ENCODE measurements at regions not wholly inside any gene's neighbourhood (a gene's known extent, or its start where the extent isn't known, plus 50 kb on each side); places are given as distances from the start of the nearest gene placed in this dataset.

DNA sequence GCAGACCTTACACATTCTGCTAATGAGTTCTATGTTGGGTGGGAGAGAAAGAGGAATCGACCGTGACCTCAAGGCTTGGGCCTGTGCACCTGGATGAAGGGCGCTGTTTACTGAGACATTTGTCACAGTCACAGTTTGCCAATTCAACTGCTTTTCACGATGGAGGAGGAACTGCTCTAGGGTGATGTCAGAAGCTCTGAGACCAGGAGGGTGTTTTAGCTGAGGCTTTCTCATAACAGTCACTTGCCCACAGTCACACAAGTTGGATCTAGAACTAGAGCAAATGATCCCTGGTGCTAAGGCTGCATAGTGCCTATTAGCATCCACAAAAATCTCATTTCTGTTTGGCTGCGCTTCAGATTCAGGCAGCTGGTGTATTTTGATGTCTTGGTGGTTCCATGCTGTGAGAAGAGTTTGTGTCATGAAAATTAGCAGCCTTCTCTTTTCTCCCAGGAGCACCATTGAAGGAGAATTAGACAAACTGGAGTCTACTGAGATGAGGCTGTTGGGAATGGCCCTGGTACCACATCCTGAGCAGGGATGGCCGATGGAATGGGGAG, 83.3 kb upstream of the TGM3 start:
- Histone ChIP-seq H3K36me3 (ENCODE audit: control insufficient read depth, insufficient read depth, low read length) (no peaks in the 10 kb centered on the region), H3K79me2 (ENCODE audit: control insufficient read depth, insufficient read depth, low read length) (no peaks in the 10 kb centered on the region), H3K9me1 (ENCODE audit: control insufficient read depth, insufficient read depth, low read length) (no peaks in the 10 kb centered on the region), H3K4me1 (replicated peaks in 1 of 2; ENCODE audit: control insufficient read depth in 2 of 2, insufficient read depth in 2 of 2, low read length in 2 of 2) (peaks cover 0 to 3% of the 10 kb centered on the region in 2 experiments; a peak in 1 of 5 replicates), H3K27me3 (ENCODE audit: control insufficient read depth in 2 of 2, insufficient read depth in 2 of 2, low read length in 2 of 2) (peaks cover 4 to 17% of the 10 kb centered on the region in 2 experiments; a peak in 3 of 5 replicates), H3K9me3 (replicated peaks; ENCODE audit: control insufficient read depth, insufficient read depth, low read depth, low read length) (no peaks in the 10 kb centered on the region), H3K4me2 (ENCODE audit: insufficient read depth, low read length) (no peak overlapping the region), H3K27ac (ENCODE audit: extremely low read depth, low read depth, low read length) (no peak overlapping the region), H3K4me3 (no peak overlapping the region), H2AFZ (ENCODE audit: low read depth, low read length) (no peak overlapping the region), H4K20me1 (replicated peaks; ENCODE audit: control insufficient read depth, insufficient read depth, low read length) (no peaks in the 10 kb centered on the region), H3K9ac (ENCODE audit: insufficient read depth in 1 of 2, low read depth in 2 of 2, low read length in 2 of 2) (no peak overlapping the region)
- CTCF ChIA-PET (ENCODE audit: low intra/inter-chr PET ratio) = no interaction called here
- DNase-seq (ENCODE audit: extremely low read depth in 1 of 4, low spot score in 3 of 4) (no peak), ATAC-seq (no peak), FAIRE-seq (no peak)
- no TSS peak for BruUV-seq (replicated peaks)
- TF ChIP-seq NFXL1 (CRISPR knock-in tag; IDR thresholded peaks at IDR 0.05) (no peak), TFE3 (CRISPR knock-in tag; IDR thresholded peaks at IDR 0.05) (no peak), NCOR1 (IDR thresholded peaks at IDR 0.05) (no peak), ESRRB (CRISPR knock-in tag; IDR thresholded peaks at IDR 0.05; ENCODE audit: borderline replicate concordance) (no peak), ZNF407 (IDR thresholded peaks at IDR 0.05; ENCODE audit: low read depth) (no peak), BCLAF1 (IDR thresholded peaks at IDR 0.05; ENCODE audit: borderline replicate concordance in 1 of 2, control insufficient read depth in 1 of 2, low read depth in 2 of 2, low read length in 1 of 2) (no peak), ZBED1 (IDR thresholded peaks at IDR 0.05) (no peak), RBM17 (IDR thresholded peaks at IDR 0.05; ENCODE audit: borderline replicate concordance, low read depth, low read length) (no peak)
- POLR2A ChIA-PET = no interaction called here
- 2% methylated on average over 6 of the region's 6 CpGs for WGBS (ENCODE audit: insufficient coverage, low coverage, missing lambda C conversion rate)
- intact Hi-C loops (cut with micrococcal nuclease) (no loop called here), in situ Hi-C loops (cut with MboI) (loop anchor here (5.0 to 10.0 kb wide), 2 partner anchors 130 to 232 kb away; no protein-coding TSS in a partner anchor)
